ENCODE measurements at regions not wholly inside any gene's neighbourhood (a gene's known extent, or its start where the extent isn't known, plus 50 kb on each side); places are given as distances from the start of the nearest gene placed in this dataset.

DNA sequence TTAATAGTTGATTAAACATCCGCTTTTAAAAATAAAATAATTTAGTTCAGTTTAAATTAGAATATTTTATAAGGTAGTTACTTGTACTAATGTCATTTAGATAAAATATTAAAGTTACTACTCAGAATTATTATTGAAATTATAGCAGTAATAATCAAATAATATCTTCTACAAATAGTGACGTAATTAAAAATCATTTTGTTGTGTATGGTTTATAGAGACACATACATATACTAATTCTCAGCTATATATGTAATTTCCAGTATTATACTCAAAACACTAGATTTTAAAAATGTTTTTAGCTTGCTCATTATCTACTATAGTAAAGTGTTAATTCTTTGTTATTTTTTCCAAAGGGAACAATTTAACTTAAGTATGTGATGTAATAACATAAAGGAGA lies 435.2 kb upstream of the MANEA start:
- Histone ChIP-seq H3K36me3 (ENCODE audit: control insufficient read depth, insufficient read depth, low read length) (no peaks in the 10 kb centered on the region), H3K9ac (ENCODE audit: low read depth, low read length) (no peak overlapping the region), H3K4me1 (ENCODE audit: control insufficient read depth, insufficient read depth, low read length) (no peaks in the 10 kb centered on the region), H3K27ac (ENCODE audit: low read depth, low read length) (no peak overlapping the region), H3K27me3 (ENCODE audit: control insufficient read depth, insufficient read depth, low read length) (no peaks in the 10 kb centered on the region), H3K9me3 (ENCODE audit: control insufficient read depth, insufficient read depth, low read length) (no peaks in the 10 kb centered on the region), H3K4me3 (ENCODE audit: low read depth, low read length) (no peak overlapping the region)

- no peaks in the 10 kb centered on the region for H3K27me3 ChIP-seq (ENCODE audit: control insufficient read depth, insufficient read depth, low read length)
- no peaks in the 10 kb centered on the region for H3K4me1 ChIP-seq (ENCODE audit: control insufficient read depth, insufficient read depth, low read length)
- no peaks in the 10 kb centered on the region for H3K36me3 ChIP-seq (ENCODE audit: control insufficient read depth, insufficient read depth, low read length)
- H3K27ac ChIP-seq (ENCODE audit: low read depth, low read length): no peak overlapping the region
- no peak overlapping the region for H3K4me3 ChIP-seq (ENCODE audit: low read depth, low read length)
- H3K9ac ChIP-seq (ENCODE audit: low read depth, low read length): no peak overlapping the region
- no peaks in the 10 kb centered on the region for H3K9me3 ChIP-seq (ENCODE audit: control insufficient read depth, insufficient read depth, low read length)
Observed at GRCh38 chr6:95142661-95143335, 434.5 kb upstream of the MANEA start.

DNA sequence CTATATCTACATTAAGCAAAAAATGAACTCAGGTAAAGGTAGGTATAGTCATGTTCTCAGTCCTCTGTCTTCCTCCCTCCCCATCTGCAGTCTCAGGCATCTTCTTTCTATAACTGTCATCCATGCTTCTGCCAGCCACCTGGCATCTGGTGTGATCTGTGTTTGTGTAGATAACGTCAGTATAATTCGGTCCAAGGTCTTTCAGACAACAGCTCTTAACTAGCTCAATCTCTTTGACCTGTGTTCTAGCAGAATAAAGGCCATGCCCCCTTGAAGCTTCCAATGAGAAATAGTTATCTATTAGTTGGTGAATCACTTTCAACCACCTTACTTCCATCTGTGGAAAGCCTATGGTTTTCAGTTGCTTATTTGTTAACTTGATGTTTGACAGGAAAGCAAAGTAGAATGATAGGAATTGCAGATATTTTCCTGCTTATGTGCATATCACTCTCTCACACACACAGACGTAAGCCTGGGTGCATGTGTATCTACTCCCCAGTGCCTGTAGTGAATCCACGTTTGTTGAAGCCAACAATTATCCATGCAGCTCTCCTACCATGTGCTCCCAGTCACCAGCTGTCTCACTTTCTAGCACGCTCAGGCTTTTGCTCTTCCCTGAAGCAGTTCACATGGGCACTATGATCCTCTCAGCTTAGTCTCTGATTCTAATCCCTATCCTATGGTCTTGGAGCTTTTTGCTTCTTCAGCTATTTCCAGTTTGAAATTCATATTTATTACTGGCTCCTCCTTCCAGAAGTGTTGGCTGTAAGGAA lies 433.7 kb upstream of the MANEA start:
- Histone ChIP-seq H3K4me3 (ENCODE audit: low read depth, low read length) (no peak overlapping the region), H3K27me3 (ENCODE audit: control insufficient read depth, insufficient read depth, low read length) (no peaks in the 10 kb centered on the region), H3K9me3 (ENCODE audit: control insufficient read depth, insufficient read depth, low read length) (no peaks in the 10 kb centered on the region), H3K4me1 (ENCODE audit: control insufficient read depth, insufficient read depth, low read length) (no peaks in the 10 kb centered on the region), H3K27ac (ENCODE audit: low read depth, low read length) (no peak overlapping the region), H3K9ac (ENCODE audit: low read depth, low read length) (no peak overlapping the region), H3K36me3 (ENCODE audit: control insufficient read depth, insufficient read depth, low read length) (no peaks in the 10 kb centered on the region)

DNA sequence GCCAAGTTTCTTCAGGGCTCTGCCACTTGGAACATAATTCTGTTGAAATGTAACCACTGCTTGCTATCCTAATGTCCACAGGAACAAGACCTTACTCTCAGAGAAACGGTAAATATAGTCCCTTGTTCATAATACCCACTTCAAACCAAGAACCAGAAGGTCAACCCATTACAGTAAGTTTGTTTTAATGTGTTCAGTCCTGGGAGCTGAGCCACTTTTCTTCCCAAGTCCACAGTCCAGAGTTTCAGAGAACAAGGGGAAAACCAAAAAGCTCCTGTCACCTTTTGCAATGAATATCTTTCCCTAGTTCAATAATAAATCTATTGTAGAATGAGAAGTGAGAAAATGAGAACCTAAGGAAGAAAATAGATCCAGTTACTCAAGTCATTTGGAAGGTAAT lies 431.9 kb upstream of the MANEA start:
- no peaks in the 10 kb centered on the region for H3K9me3 ChIP-seq (ENCODE audit: control insufficient read depth, insufficient read depth, low read length)
- H3K27ac ChIP-seq (ENCODE audit: low read depth, low read length): no peak overlapping the region
- H3K4me3 ChIP-seq (ENCODE audit: low read depth, low read length): no peak overlapping the region
- H3K4me1 ChIP-seq (ENCODE audit: control insufficient read depth, insufficient read depth, low read length): no peaks in the 10 kb centered on the region
- H3K36me3 ChIP-seq (ENCODE audit: control insufficient read depth, insufficient read depth, low read length): no peaks in the 10 kb centered on the region
- no peaks in the 10 kb centered on the region for H3K27me3 ChIP-seq (ENCODE audit: control insufficient read depth, insufficient read depth, low read length)
- no peak overlapping the region for H3K9ac ChIP-seq (ENCODE audit: low read depth, low read length)

- no peak overlapping the region for H3K4me3 ChIP-seq (ENCODE audit: low read depth, low read length)
- no peaks in the 10 kb centered on the region for H3K9me3 ChIP-seq (ENCODE audit: control insufficient read depth, insufficient read depth, low read length)
- H3K27ac ChIP-seq (ENCODE audit: low read depth, low read length): no peak overlapping the region
- no peaks in the 10 kb centered on the region for H3K36me3 ChIP-seq (ENCODE audit: control insufficient read depth, insufficient read depth, low read length)
- H3K4me1 ChIP-seq (ENCODE audit: control insufficient read depth, insufficient read depth, low read length): no peaks in the 10 kb centered on the region
- no peaks in the 10 kb centered on the region for H3K27me3 ChIP-seq (ENCODE audit: control insufficient read depth, insufficient read depth, low read length)
- H3K9ac ChIP-seq (ENCODE audit: low read depth, low read length): no peak overlapping the region
Observed at GRCh38 chr6:95159557-95159956, 417.8 kb upstream of the MANEA start.

DNA sequence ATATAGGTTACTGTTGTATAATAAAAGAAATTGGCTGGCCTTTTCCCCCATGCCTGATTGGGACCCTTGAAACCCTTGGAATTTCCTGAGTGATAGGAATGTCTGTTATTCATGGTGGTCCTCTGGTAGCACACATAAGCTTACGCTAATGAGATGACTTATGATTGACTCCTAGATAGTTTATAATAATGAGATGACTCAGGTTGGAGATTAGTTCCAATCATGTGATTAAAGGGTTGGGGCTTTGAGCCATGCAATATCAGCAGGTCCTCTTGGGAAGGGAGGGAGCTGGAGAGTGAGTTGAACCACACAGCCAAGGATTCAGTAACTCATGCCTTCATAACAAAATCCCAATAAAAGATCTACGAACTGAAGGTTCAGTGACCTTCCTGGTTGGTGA lies 407.6 kb upstream of the MANEA start:
- no peaks in the 10 kb centered on the region for H3K9me3 ChIP-seq (ENCODE audit: control insufficient read depth, insufficient read depth, low read length)
- no peaks in the 10 kb centered on the region for H3K27me3 ChIP-seq (ENCODE audit: control insufficient read depth, insufficient read depth, low read length)
- no peak overlapping the region for H3K4me3 ChIP-seq (ENCODE audit: low read depth, low read length)
- no peak overlapping the region for H3K9ac ChIP-seq (ENCODE audit: low read depth, low read length)
- H3K4me1 ChIP-seq (ENCODE audit: control insufficient read depth, insufficient read depth, low read length): 0 out of 2 replicates have a peak, but pooled peaks cover 4% of the 10 kb centered on the region
- no peak overlapping the region for H3K27ac ChIP-seq (ENCODE audit: low read depth, low read length)
- H3K36me3 ChIP-seq (ENCODE audit: control insufficient read depth, insufficient read depth, low read length): no peaks in the 10 kb centered on the region

DNA sequence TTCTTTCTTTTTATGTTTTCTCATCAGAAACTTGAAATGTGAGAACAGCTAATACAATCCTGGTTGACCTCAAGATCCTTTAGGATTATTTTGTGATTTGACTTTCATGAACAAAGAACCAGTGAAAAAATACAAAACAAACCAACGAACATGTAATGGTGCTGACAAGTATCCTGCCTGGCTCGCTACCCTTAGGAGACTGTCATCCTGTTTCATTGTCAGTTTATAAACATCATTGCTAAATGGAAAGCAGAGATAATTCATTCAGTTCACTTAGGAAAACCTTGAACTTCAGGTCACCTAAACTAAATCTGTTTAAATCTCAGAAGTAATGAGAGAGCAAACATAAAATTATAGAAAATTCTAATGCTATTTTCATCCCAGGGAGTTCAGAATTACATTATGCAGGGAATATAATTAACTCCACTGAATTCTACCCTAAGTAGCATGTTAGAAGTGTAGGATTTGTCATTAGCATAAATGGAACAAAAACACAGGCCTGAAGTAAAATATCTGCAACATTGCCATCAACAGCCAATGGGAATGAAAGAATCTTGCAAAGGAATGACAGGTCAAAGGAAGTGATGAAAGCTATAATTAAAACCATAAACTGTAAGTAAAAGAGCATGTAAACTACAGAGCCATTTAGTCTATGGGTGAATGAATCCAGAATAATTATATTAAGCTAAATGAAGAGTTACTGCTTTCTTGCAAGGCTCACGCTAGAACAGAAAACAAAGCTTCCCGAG lies 401.2 kb upstream of the MANEA start:
- H3K27me3 ChIP-seq (ENCODE audit: control insufficient read depth, insufficient read depth, low read length): no peaks in the 10 kb centered on the region
- peaks cover 6% of the 10 kb centered on the region for H3K4me1 ChIP-seq (ENCODE audit: control insufficient read depth, insufficient read depth, low read length)
- H3K9me3 ChIP-seq (ENCODE audit: control insufficient read depth, insufficient read depth, low read length): no peaks in the 10 kb centered on the region
- H3K36me3 ChIP-seq (ENCODE audit: control insufficient read depth, insufficient read depth, low read length): no peaks in the 10 kb centered on the region
- no peak overlapping the region for H3K27ac ChIP-seq (ENCODE audit: low read depth, low read length)
- no peak overlapping the region for H3K4me3 ChIP-seq (ENCODE audit: low read depth, low read length)
- H3K9ac ChIP-seq (ENCODE audit: low read depth, low read length): no peak overlapping the region

DNA sequence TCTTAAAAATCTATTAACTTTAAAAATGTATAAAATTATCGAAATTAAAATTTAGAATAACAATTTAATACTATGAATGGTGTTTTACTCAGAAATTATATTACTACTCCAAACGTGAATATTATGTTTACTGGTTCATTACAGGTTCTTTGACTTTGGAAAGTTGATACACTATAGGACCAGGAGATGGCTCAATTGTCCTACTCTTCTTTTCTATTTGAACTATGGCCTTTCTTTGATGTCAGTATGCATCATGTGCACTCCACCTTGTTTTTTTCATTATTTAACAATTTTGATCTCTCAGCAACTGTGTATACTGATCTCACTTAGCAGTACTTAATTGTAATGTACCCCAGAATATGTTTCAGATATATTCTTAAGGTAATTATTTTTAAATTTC lies 391.5 kb upstream of the MANEA start:
- H3K4me3 ChIP-seq (ENCODE audit: low read depth, low read length): no peak overlapping the region
- H3K9ac ChIP-seq (ENCODE audit: low read depth, low read length): no peak overlapping the region
- no peaks in the 10 kb centered on the region for H3K4me1 ChIP-seq (ENCODE audit: control insufficient read depth, insufficient read depth, low read length)
- no peaks in the 10 kb centered on the region for H3K9me3 ChIP-seq (ENCODE audit: control insufficient read depth, insufficient read depth, low read length)
- H3K27me3 ChIP-seq (ENCODE audit: control insufficient read depth, insufficient read depth, low read length): no peaks in the 10 kb centered on the region
- H3K36me3 ChIP-seq (ENCODE audit: control insufficient read depth, insufficient read depth, low read length): no peaks in the 10 kb centered on the region
- no peak overlapping the region for H3K27ac ChIP-seq (ENCODE audit: low read depth, low read length)

GRCh38 chr6:95186710-95187109 lies 390.6 kb upstream of the MANEA start:
- H3K4me3 ChIP-seq (ENCODE audit: low read depth, low read length): no peak overlapping the region
- no peak overlapping the region for H3K27ac ChIP-seq (ENCODE audit: low read depth, low read length)
- no peaks in the 10 kb centered on the region for H3K27me3 ChIP-seq (ENCODE audit: control insufficient read depth, insufficient read depth, low read length)
- no peaks in the 10 kb centered on the region for H3K4me1 ChIP-seq (ENCODE audit: control insufficient read depth, insufficient read depth, low read length)
- H3K9me3 ChIP-seq (ENCODE audit: control insufficient read depth, insufficient read depth, low read length): no peaks in the 10 kb centered on the region
- no peak overlapping the region for H3K9ac ChIP-seq (ENCODE audit: low read depth, low read length)
- H3K36me3 ChIP-seq (ENCODE audit: control insufficient read depth, insufficient read depth, low read length): no peaks in the 10 kb centered on the region

DNA sequence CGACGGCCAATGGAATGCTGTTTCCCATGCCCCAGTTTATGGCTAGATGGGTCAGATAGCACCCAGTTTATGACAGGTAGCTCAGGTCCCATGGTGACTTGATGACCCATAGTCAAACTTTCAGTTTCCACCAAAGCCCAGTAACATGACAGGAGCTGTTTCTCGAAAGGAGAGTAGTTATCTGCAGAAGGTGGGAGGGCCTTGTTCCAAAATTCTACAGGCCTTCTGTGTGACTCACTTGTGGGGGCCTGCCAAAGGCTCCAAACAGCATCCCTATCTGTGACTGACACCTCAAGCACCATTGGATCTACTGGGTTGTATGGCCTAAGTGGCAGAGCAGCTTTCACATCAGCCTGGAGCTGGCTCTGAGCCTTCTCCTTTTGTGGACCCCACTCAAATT lies 379.7 kb upstream of the MANEA start:
- no peak overlapping the region for H3K4me3 ChIP-seq (ENCODE audit: low read depth, low read length)
- no peaks in the 10 kb centered on the region for H3K36me3 ChIP-seq (ENCODE audit: control insufficient read depth, insufficient read depth, low read length)
- no peak overlapping the region for H3K27ac ChIP-seq (ENCODE audit: low read depth, low read length)
- no peak overlapping the region for H3K9ac ChIP-seq (ENCODE audit: low read depth, low read length)
- H3K27me3 ChIP-seq (ENCODE audit: control insufficient read depth, insufficient read depth, low read length): no peaks in the 10 kb centered on the region
- H3K4me1 ChIP-seq (ENCODE audit: control insufficient read depth, insufficient read depth, low read length): no peaks in the 10 kb centered on the region
- no peaks in the 10 kb centered on the region for H3K9me3 ChIP-seq (ENCODE audit: control insufficient read depth, insufficient read depth, low read length)

GRCh38 chr6:95203153-95203754 lies 374.1 kb upstream of the MANEA start:
- no peaks in the 10 kb centered on the region for H3K27me3 ChIP-seq (ENCODE audit: control insufficient read depth, insufficient read depth, low read length)
- H3K27ac ChIP-seq (ENCODE audit: low read depth, low read length): no peak overlapping the region
- H3K9me3 ChIP-seq (ENCODE audit: control insufficient read depth, insufficient read depth, low read length): no peaks in the 10 kb centered on the region
- no peaks in the 10 kb centered on the region for H3K4me1 ChIP-seq (ENCODE audit: control insufficient read depth, insufficient read depth, low read length)
- H3K9ac ChIP-seq (ENCODE audit: low read depth, low read length): no peak overlapping the region
- H3K36me3 ChIP-seq (ENCODE audit: control insufficient read depth, insufficient read depth, low read length): no peaks in the 10 kb centered on the region
- no peak overlapping the region for H3K4me3 ChIP-seq (ENCODE audit: low read depth, low read length)

Data from HUES48 (cell line).